Trophoblast cell (in vitro differentiated cells and primary cell): ENCODE measurements at regions not wholly inside any gene's neighbourhood (a gene's known extent, or its start where the extent isn't known, plus 50 kb on each side); places are given as distances from the start of the nearest gene placed in this dataset.

Source experiments
- DNase-seq, 2 donors: peaks; one replicate each; pipeline ENCODE4 v3.0.0-alpha.2; 2016
- H2AFZ ChIP-seq: 2 replicates; pipeline ENCODE4 v1.6.1; 2013; ENCODE audit warnings: low read length, moderate library complexity, mild to moderate bottlenecking; ENCODE audit not compliant: insufficient read depth, poor library complexity
- H2AK5ac ChIP-seq: 2 replicates; pipeline ENCODE4 v1.6.1; 2013; ENCODE audit warnings: mild to moderate bottlenecking, low read length
- H2BK120ac ChIP-seq: 2 replicates; pipeline ENCODE4 v1.6.1; 2013; ENCODE audit warnings: low read length, mild to moderate bottlenecking, moderate library complexity; ENCODE audit not compliant: insufficient read depth, poor library complexity
- H2BK12ac ChIP-seq: 2 replicates; pipeline ENCODE4 v1.6.1; 2013; ENCODE audit warnings: mild to moderate bottlenecking, low read length, moderate library complexity
- H2BK5ac ChIP-seq: 2 replicates; pipeline ENCODE4 v1.6.1; 2013; ENCODE audit warnings: low read length, low read depth, moderate library complexity, mild to moderate bottlenecking; ENCODE audit not compliant: poor library complexity
- H3K14ac ChIP-seq: 2 replicates; pipeline ENCODE4 v1.6.1; 2013; ENCODE audit warnings: mild to moderate bottlenecking, low read length
- H3K18ac ChIP-seq: 2 replicates; pipeline ENCODE4 v1.6.1; 2013; ENCODE audit warnings: mild to moderate bottlenecking, low read length
- H3K23ac ChIP-seq: 2 replicates; pipeline ENCODE4 v1.6.1; 2013; ENCODE audit warnings: low read length
- H3K27ac ChIP-seq: 2 replicates; pipeline ENCODE4 v1.5.1; 2013; ENCODE audit warnings: low read depth, mild to moderate bottlenecking, inconsistent platforms, low read length, moderate library complexity
- H3K27me3 ChIP-seq: 2 replicates; pipeline ENCODE4 v1.6.1; 2013; ENCODE audit warnings: inconsistent platforms, mild to moderate bottlenecking, low read length, moderate library complexity; ENCODE audit not compliant: insufficient read depth
- H3K36me3 ChIP-seq, 2 experiments: 1 replicate in 1 of 2; 2 replicates in 1 of 2; pipeline ENCODE4 v1.6.1; 2013; ENCODE audit warnings: low read length in 2 of 2, mild to moderate bottlenecking in 2 of 2, moderate library complexity in 1 of 2; ENCODE audit not compliant: insufficient read depth in 2 of 2, control insufficient read depth in 1 of 2
- H3K4ac ChIP-seq: 2 replicates; pipeline ENCODE4 v1.6.1; 2013; ENCODE audit warnings: low read depth, mild to moderate bottlenecking, low read length, moderate library complexity
- H3K4me1 ChIP-seq, 2 experiments: 1 replicate in 1 of 2; 2 replicates in 1 of 2; pipeline ENCODE4 v1.6.1; 2013; ENCODE audit warnings: low read length in 2 of 2, mild to moderate bottlenecking in 2 of 2, moderate library complexity in 1 of 2; ENCODE audit not compliant: insufficient read depth in 2 of 2, control insufficient read depth in 1 of 2
- H3K4me2 ChIP-seq: 2 replicates; pipeline ENCODE4 v1.6.1; 2013; ENCODE audit warnings: inconsistent platforms, mild to moderate bottlenecking, low read length, moderate library complexity
- H3K4me3 ChIP-seq: 2 replicates; pipeline ENCODE4 v1.5.1; 2013; ENCODE audit warnings: mild to moderate bottlenecking, low read depth, low read length, inconsistent platforms
- H3K79me1 ChIP-seq: one replicate; pipeline ENCODE4 v1.6.1; 2013; ENCODE audit warnings: low read length
- H3K79me2 ChIP-seq: 2 replicates; pipeline ENCODE4 v1.6.1; 2013; ENCODE audit warnings: low read length, mild to moderate bottlenecking; ENCODE audit not compliant: control insufficient read depth, insufficient read depth, poor library complexity
- H3K9ac ChIP-seq: 2 replicates; pipeline ENCODE4 v1.6.1; 2013; ENCODE audit warnings: mild to moderate bottlenecking, low read length
- H3K9me3 ChIP-seq: 2 replicates; pipeline ENCODE4 v1.6.1; 2013; ENCODE audit warnings: low read depth, mild to moderate bottlenecking, control low read depth, inconsistent platforms, low read length; ENCODE audit not compliant: insufficient read depth
- H4K12ac ChIP-seq: 2 replicates; pipeline ENCODE4 v1.6.1; 2013; ENCODE audit warnings: low read depth, mild to moderate bottlenecking, low read length, moderate library complexity
- H4K8ac ChIP-seq: 2 replicates; pipeline ENCODE4 v1.6.1; 2013; ENCODE audit warnings: low read depth, mild to moderate bottlenecking, low read length, moderate library complexity
- H4K91ac ChIP-seq: one replicate; pipeline ENCODE4 v1.6.1; 2013; ENCODE audit warnings: low read depth, mild to moderate bottlenecking, low read length, moderate library complexity
- WGBS: extraction: QIAGEN DNeasy Blood & Tissue Kit; methylation state at CpG from one replicate; pipeline ENCODE4 v1.1.7; 2013; ENCODE audit warnings: missing lambda C conversion rate; ENCODE audit not compliant: insufficient read length, insufficient coverage; ENCODE audit errors: extremely low coverage; 5-methylcytosine and 5-hydroxymethylcytosine counted together

DNA sequence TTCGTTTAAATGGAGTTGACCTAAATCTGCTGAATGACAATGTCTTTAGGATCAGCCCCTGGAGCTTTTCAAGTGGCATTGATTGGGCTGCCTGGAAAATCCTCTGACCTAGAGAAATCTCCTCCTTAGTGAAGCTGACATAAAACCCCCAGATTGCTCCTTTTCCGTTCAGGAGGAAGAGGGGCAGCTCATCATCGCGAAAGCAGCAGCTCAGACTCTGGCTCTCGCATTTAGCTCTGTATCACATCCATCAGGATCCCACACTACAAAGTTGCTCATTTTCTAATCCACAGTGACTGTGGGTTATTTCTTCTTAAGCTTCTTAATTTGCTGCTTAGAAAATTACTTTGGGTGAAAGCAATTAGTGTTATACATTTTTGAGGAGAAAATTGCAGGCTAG lies 373.7 kb downstream of the ENC1 start:
- WGBS = no CpG with 5 or more reads among the region's 5 CpGs
- DNase-seq = no peak
- Histone ChIP-seq H2AK5ac (peak overlapping the region; percentile 43), H3K18ac (no peak overlapping the region), H2AFZ (no peak overlapping the region), H4K8ac (no peak overlapping the region), H3K9me3 (no peaks in the 10 kb centered on the region), H4K12ac (no peak overlapping the region), H3K36me3 (no peaks in the 10 kb centered on the region), H3K4me3 (no peak overlapping the region), H2BK120ac (no peak overlapping the region), H3K4me1 (peaks cover 0 to 3% of the 10 kb centered on the region in 2 experiments), H2BK12ac (no peak overlapping the region), H3K4ac (no peak overlapping the region), H3K79me2 (no peaks in the 10 kb centered on the region), H2BK5ac (no peak overlapping the region), H3K27ac (no peak overlapping the region), H3K23ac (no peak overlapping the region), H3K27me3 (no peaks in the 10 kb centered on the region), H3K9ac (no peak overlapping the region), H4K91ac (no peak overlapping the region), H3K79me1 (no peaks in the 10 kb centered on the region), H3K14ac (no peak overlapping the region), H3K4me2 (no peak overlapping the region)

DNA sequence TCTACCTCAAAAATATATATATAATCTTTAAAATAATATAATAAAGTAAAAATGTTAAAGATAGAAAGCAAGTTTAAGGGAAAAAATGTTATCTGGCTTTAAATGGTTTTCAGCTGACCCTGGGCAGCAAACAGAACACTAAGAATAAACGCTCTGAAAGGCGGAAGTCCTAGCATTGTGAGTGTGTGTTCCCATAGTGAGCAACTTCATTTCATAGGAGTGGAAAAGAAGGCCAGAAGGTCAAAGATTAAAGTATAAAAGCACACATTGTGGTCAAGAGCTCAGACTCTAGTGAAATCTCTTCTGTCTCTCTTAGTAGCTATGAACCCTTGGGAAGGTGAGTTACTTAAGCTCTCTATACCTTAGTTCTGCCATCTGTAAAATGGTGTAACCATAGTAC lies 374.4 kb downstream of the ENC1 start:
- Histone ChIP-seq H3K4me3 (no peak overlapping the region), H2AK5ac (no peak overlapping the region), H2AFZ (no peak overlapping the region), H4K8ac (no peak overlapping the region), H2BK120ac (no peak overlapping the region), H3K9me3 (no peaks in the 10 kb centered on the region), H3K9ac (no peak overlapping the region), H3K4me1 (peaks cover 0 to 3% of the 10 kb centered on the region in 2 experiments), H3K79me1 (no peaks in the 10 kb centered on the region), H3K23ac (no peak overlapping the region), H2BK5ac (no peak overlapping the region), H3K27ac (no peak overlapping the region), H3K4me2 (no peak overlapping the region), H3K79me2 (no peaks in the 10 kb centered on the region), H4K12ac (no peak overlapping the region), H3K36me3 (no peaks in the 10 kb centered on the region), H3K4ac (no peak overlapping the region), H3K18ac (no peak overlapping the region), H2BK12ac (no peak overlapping the region), H3K14ac (no peak overlapping the region), H4K91ac (no peak overlapping the region), H3K27me3 (no peaks in the 10 kb centered on the region)
- no CpG with 5 or more reads among the region's 2 CpGs for WGBS
- DNase-seq = no peak

DNA sequence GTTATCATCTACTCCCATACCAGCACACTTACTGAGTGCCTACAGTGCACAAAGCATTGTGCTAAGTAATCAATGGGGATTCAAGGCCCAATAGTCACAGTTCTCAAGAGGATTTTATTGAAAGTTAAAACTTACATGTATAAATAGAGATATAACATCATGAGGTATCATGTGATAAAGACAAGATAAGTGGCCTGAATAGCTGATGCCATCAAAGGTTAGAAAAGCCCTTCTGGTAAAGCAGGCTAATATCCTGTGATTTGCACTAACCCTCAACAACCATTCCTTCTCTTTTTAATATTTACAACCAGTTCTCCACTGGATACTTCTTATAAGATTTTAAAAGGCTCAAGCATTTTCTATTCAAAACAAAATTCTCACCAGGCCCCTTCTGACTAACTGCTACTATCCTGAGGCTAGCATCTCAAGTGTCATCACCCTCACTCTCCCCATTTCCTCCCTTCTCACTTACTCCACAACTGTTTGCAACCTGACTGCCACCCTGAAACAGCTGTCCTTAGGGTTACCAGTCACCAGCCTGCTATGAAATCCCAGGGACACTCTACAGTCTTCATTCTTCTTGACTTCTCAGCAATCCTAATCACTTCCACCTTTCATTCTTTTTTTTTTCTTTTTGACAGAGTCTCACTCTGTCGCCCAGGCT lies 377.9 kb downstream of the ENC1 start:
- Histone ChIP-seq H2AFZ (no peak overlapping the region), H3K36me3 (no peaks in the 10 kb centered on the region), H3K27me3 (no peaks in the 10 kb centered on the region), H2BK120ac (no peak overlapping the region), H3K4ac (no peak overlapping the region), H3K79me2 (no peaks in the 10 kb centered on the region), H3K27ac (no peak overlapping the region), H3K9ac (no peak overlapping the region), H4K91ac (no peak overlapping the region), H3K9me3 (no peaks in the 10 kb centered on the region), H2BK12ac (no peak overlapping the region), H3K4me2 (no peak overlapping the region), H3K23ac (no peak overlapping the region), H4K8ac (no peak overlapping the region), H3K79me1 (no peaks in the 10 kb centered on the region), H2BK5ac (no peak overlapping the region), H3K14ac (no peak overlapping the region), H4K12ac (no peak overlapping the region), H3K4me3 (no peak overlapping the region), H2AK5ac (no peak overlapping the region), H3K4me1 (no peaks in the 10 kb centered on the region), H3K18ac (no peak overlapping the region)
- no peak for DNase-seq
- no CpG with 5 or more reads among the region's 1 CpG for WGBS

DNA sequence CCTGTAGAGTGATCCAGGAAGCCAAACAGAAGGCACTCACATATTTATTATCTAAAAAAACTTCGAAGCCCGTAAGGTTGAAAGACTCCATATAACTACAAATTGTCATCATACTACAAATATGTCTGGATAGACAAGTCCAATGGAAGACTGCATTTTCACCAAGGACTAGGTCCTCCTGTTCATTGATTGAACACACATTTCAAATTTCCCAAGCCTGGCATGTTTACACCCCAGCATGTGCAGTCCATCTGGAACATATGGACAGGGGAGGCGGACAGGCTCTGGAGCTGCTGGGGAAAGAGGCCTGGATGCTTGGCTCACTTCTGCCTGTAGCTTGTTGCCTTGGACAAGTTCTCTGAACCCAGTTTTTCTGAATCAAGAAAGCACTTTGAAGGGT lies 378.7 kb downstream of the ENC1 start:
- Histone ChIP-seq H3K4ac (no peak overlapping the region), H3K79me1 (no peaks in the 10 kb centered on the region), H3K4me1 (peaks cover 0 to 2% of the 10 kb centered on the region in 2 experiments), H2BK120ac (no peak overlapping the region), H2AK5ac (no peak overlapping the region), H3K27ac (no peak overlapping the region), H2BK5ac (no peak overlapping the region), H3K4me2 (no peak overlapping the region), H3K79me2 (no peaks in the 10 kb centered on the region), H4K91ac (no peak overlapping the region), H3K23ac (no peak overlapping the region), H3K27me3 (no peaks in the 10 kb centered on the region), H2AFZ (no peak overlapping the region), H2BK12ac (no peak overlapping the region), H3K9ac (no peak overlapping the region), H3K14ac (no peak overlapping the region), H3K9me3 (peaks cover 1% of the 10 kb centered on the region), H4K8ac (no peak overlapping the region), H3K18ac (no peak overlapping the region), H3K4me3 (no peak overlapping the region), H3K36me3 (no peaks in the 10 kb centered on the region), H4K12ac (no peak overlapping the region)
- WGBS = no CpG with 5 or more reads among the region's 3 CpGs
- no peak for DNase-seq
